ENCODE measurements at regions not wholly inside any gene's neighbourhood (a gene's known extent, or its start where the extent isn't known, plus 50 kb on each side); places are given as distances from the start of the nearest gene placed in this dataset.
A peak's percentile ranks its signal among the peaks of the same experiment; 100 is the strongest.

DNA sequence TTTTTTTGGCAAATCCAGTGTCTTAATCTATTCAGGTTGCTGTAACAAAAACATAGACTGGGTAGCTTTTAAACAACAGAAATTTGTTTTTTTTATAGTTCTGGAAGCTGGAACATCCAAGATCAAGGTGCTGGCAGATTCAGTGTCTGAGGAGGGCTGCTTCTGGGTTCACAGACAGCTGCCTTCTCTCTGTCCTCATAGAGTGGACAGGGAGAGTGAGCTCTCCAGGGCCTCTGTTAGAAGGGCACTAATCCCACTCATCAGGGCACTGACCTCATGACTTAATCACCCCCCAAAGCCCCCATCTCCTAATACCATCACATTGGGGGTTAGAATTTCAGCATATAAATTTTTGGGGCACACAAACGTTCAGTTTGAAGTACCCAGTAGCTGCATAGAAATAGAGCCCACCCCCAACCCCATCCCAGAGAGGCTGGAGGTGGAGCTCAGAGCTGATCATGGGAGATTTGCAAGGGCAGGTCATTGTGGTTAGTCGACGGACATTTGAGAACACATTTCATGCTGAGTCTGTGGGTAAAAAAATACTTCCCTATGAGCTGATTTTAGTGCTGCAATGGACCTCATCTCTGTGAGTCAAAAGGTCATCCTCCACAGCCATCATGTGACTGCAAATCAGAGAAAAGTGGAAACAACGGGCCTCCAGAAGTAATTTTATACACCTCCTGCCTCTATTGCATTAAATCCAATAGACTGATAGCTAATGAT, 203.1 kb upstream of the CADM1 start:
- Histone ChIP-seq H3K4me2 (replicated peaks; ENCODE audit: extremely low read depth, low read length, poor library complexity, severe bottlenecking) (peak overlapping the region; percentile 20), H3K4me3 (replicated peaks in 1 of 3; ENCODE audit: low read depth in 2 of 3, low read length in 3 of 3) (no peak overlapping the region), H3K36me3 (replicated peaks in 1 of 2; ENCODE audit: control insufficient read depth in 1 of 2, insufficient read depth in 2 of 2, low read length in 2 of 2) (no peaks in the 10 kb centered on the region), H3K9ac (ENCODE audit: insufficient read depth, low read length, poor library complexity, severe bottlenecking) (peak overlapping the region; percentile 52), H3K4me1 (ENCODE audit: control insufficient read depth in 1 of 2, insufficient read depth in 2 of 2, low read length in 2 of 2) (peaks cover 67 to 71% of the 10 kb centered on the region in 2 donors), H4K20me1 (ENCODE audit: insufficient read depth, low read length) (no peaks in the 10 kb centered on the region), H3K9me3 (replicated peaks in 1 of 2; ENCODE audit: control insufficient read depth in 1 of 2, insufficient read depth in 1 of 2, low read length in 2 of 2) (peaks cover 0 to 5% of the 10 kb centered on the region in 2 donors), H3K27ac (ENCODE audit: low read depth in 1 of 2, low read length in 2 of 2) (peak overlapping the region; percentile 63 to 96), H3K79me2 (ENCODE audit: insufficient read depth, low read length) (no peaks in the 10 kb centered on the region), H2AFZ (ENCODE audit: insufficient read depth, low read depth, low read length, poor library complexity, severe bottlenecking) (no peak overlapping the region), H3K27me3 (ENCODE audit: control insufficient read depth in 2 of 2, insufficient read depth in 2 of 2, low read length in 2 of 2) (peaks cover 0 to 7% of the 10 kb centered on the region in 2 donors)
- peaks cover 0 to 10% (median 7%) of the 10 kb centered on the region in 7 donors for H3K9me3 Mint-ChIP-seq
- intact Hi-C loops (cut with micrococcal nuclease), result no loop called here
- peak overlapping the region; percentile 92 to 98 (median 96) for H3K27ac Mint-ChIP-seq
- H3K4me1 Mint-ChIP-seq, result peaks cover 65% of the 10 kb centered on the region
- H3K36me3 Mint-ChIP-seq, result peaks cover 5 to 20% of the 10 kb centered on the region in 2 donors
- peaks cover 12 to 15% (median 14%) of the 10 kb centered on the region in 3 donors for H3K27me3 Mint-ChIP-seq (ENCODE audit: low read depth in 3 of 3)
- 0% methylated on average over 1 of the region's 4 CpGs for WGBS (ENCODE audit: insufficient coverage)
- peak overlapping the region in 1 of 2 donors; percentile 66 for H3K4me3 Mint-ChIP-seq
- DNase-seq, result peak; percentile 94 to 95 (median 94)
- TF ChIP-seq, protein P1, sequence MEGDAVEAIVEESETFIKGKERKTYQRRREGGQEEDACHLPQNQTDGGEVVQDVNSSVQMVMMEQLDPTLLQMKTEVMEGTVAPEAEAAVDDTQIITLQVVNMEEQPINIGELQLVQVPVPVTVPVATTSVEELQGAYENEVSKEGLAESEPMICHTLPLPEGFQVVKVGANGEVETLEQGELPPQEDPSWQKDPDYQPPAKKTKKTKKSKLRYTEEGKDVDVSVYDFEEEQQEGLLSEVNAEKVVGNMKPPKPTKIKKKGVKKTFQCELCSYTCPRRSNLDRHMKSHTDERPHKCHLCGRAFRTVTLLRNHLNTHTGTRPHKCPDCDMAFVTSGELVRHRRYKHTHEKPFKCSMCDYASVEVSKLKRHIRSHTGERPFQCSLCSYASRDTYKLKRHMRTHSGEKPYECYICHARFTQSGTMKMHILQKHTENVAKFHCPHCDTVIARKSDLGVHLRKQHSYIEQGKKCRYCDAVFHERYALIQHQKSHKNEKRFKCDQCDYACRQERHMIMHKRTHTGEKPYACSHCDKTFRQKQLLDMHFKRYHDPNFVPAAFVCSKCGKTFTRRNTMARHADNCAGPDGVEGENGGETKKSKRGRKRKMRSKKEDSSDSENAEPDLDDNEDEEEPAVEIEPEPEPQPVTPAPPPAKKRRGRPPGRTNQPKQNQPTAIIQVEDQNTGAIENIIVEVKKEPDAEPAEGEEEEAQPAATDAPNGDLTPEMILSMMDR (IDR thresholded peaks at IDR 0.05), result no peak

DNA sequence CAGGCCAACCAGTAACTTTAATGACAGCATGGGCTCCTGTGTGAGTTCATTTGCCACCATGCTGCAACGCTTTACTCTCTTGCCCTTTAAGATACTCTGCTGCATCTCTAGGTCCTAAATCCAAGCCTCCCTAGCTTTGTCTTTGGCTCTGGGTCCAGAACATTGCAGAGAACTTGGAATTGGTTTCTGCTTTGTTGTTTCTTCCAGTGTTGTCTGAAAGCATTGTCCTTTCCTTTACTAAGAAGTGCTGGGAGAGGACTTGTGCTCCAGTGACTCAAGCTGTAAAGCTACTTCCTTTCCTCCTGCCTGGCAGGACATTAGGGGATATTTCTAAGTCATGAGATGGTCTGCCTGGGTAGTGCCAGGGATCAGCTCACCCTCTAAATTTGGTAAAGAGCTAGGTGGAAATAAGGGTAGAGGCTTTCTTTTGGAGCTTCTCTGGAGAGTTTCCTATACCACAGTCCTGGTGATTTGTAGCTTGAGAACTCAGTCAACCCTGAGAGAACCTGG, 202.5 kb upstream of the CADM1 start:
- peak overlapping the region in 1 of 2 donors; percentile 96 for H3K27ac ChIP-seq (ENCODE audit: low read depth in 1 of 2, low read length in 2 of 2)

More for the DNA sequence above, 202.5 kb upstream of the CADM1 start:
- H3K4me1 ChIP-seq (ENCODE audit: control insufficient read depth in 1 of 2, insufficient read depth in 2 of 2, low read length in 2 of 2), result peaks cover 67 to 70% of the 10 kb centered on the region in 2 donors
- H3K4me2 ChIP-seq (replicated peaks; ENCODE audit: extremely low read depth, low read length, poor library complexity, severe bottlenecking), result peak overlapping the region; percentile 18
- TF ChIP-seq, protein P1 (IDR thresholded peaks at IDR 0.05), result no peak
- intact Hi-C loops (cut with micrococcal nuclease), result no loop called here
- H2AFZ ChIP-seq (ENCODE audit: insufficient read depth, low read depth, low read length, poor library complexity, severe bottlenecking), result no peak overlapping the region
- H3K4me3 ChIP-seq (replicated peaks in 1 of 3; ENCODE audit: low read depth in 2 of 3, low read length in 3 of 3), result peak overlapping the region in 1 of 3 experiments; percentile 12
- Mint-ChIP-seq H3K36me3 (peaks cover 5 to 18% of the 10 kb centered on the region in 2 donors), H3K4me3 (peak overlapping the region in 1 of 2 donors; percentile 66), H3K27ac (peak overlapping the region; percentile 92 to 98 (median 96)), H3K9me3 (peaks cover 0 to 10% (median 8%) of the 10 kb centered on the region in 7 donors), H3K27me3 (ENCODE audit: low read depth in 3 of 3) (peaks cover 11 to 15% (median 14%) of the 10 kb centered on the region in 3 donors), H3K4me1 (peaks cover 65% of the 10 kb centered on the region)
- 100% methylated on average over 1 of the region's 1 CpG for WGBS (ENCODE audit: insufficient coverage)
- peaks cover 0 to 5% of the 10 kb centered on the region in 2 donors for H3K9me3 ChIP-seq (replicated peaks in 1 of 2; ENCODE audit: control insufficient read depth in 1 of 2, insufficient read depth in 1 of 2, low read length in 2 of 2)
- H3K36me3 ChIP-seq (replicated peaks in 1 of 2; ENCODE audit: control insufficient read depth in 1 of 2, insufficient read depth in 2 of 2, low read length in 2 of 2), result no peaks in the 10 kb centered on the region
- H4K20me1 ChIP-seq (ENCODE audit: insufficient read depth, low read length), result no peaks in the 10 kb centered on the region
- no peaks in the 10 kb centered on the region for H3K79me2 ChIP-seq (ENCODE audit: insufficient read depth, low read length)
- DNase-seq, result peak; percentile 77 to 89 (median 81)
- H3K9ac ChIP-seq (ENCODE audit: insufficient read depth, low read length, poor library complexity, severe bottlenecking), result peak overlapping the region; percentile 52
- peaks cover 0 to 5% of the 10 kb centered on the region in 2 donors for H3K27me3 ChIP-seq (ENCODE audit: control insufficient read depth in 2 of 2, insufficient read depth in 2 of 2, low read length in 2 of 2)

Measured in CD14-positive monocyte (primary cell).